Keratinocyte (primary cell): ENCODE measurements at regions not wholly inside any gene's neighbourhood (a gene's known extent, or its start where the extent isn't known, plus 50 kb on each side); places are given as distances from the start of the nearest gene placed in this dataset.

Source experiments
- EZH2 ChIP-seq: IDR thresholded peaks from one replicate; pipeline ENCODE4 v1.6.1; 2012; ENCODE audit warnings: inconsistent platforms, mild to moderate bottlenecking, low read length, moderate library complexity
- TF ChIP-seq, protein P1 (sequence below), 3 experiments: IDR thresholded peaks in 1 of 3; conservative IDR thresholded peaks in 1 of 3; optimal IDR thresholded peaks in 1 of 3; 2 replicates in 2 of 3; 3 replicates in 1 of 3; pipeline versions ENCODE3 to v1.5.1; 2011; ENCODE audit warnings: low read length in 3 of 3, mild to moderate bottlenecking in 3 of 3, moderate library complexity in 2 of 3, control low read depth in 1 of 3, inconsistent platforms in 1 of 3; ENCODE audit not compliant: insufficient read depth in 2 of 3; ENCODE audit errors: extremely low read depth in 1 of 3

DNA sequence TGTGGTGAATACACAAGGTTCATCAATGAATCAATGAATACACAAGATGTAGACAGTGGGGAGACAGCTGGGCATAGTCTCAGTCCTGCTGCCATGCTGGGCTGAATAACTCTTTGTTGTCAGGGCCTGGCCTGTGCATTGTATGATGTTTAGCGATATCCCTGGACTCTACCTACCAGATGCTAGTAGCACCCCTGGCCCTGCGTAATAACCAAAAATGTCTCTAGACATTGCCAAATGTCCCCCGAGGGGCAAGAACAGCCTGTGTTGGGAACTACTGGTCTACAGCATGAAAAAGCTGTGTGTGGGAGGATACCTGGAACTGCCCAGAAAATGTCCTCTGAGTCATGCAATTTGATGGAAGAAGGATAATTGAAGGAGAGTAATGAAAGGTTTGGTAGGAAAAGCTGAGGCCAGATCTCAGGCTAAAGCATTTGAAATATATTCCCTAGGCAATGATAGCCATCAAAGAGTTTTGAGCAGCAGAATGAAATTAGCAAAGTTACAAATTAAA is 128.2 kb downstream of the TMEM30B start:
- TF ChIP-seq, protein P1, sequence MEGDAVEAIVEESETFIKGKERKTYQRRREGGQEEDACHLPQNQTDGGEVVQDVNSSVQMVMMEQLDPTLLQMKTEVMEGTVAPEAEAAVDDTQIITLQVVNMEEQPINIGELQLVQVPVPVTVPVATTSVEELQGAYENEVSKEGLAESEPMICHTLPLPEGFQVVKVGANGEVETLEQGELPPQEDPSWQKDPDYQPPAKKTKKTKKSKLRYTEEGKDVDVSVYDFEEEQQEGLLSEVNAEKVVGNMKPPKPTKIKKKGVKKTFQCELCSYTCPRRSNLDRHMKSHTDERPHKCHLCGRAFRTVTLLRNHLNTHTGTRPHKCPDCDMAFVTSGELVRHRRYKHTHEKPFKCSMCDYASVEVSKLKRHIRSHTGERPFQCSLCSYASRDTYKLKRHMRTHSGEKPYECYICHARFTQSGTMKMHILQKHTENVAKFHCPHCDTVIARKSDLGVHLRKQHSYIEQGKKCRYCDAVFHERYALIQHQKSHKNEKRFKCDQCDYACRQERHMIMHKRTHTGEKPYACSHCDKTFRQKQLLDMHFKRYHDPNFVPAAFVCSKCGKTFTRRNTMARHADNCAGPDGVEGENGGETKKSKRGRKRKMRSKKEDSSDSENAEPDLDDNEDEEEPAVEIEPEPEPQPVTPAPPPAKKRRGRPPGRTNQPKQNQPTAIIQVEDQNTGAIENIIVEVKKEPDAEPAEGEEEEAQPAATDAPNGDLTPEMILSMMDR (optimal IDR thresholded peaks at IDR 0.05 in 1 of 3, IDR thresholded peaks at IDR 0.05 in 1 of 3, conservative IDR thresholded peaks at IDR 0.05 in 1 of 3; ENCODE audit: extremely low read depth in 1 of 3, insufficient read depth in 2 of 3, low read length in 3 of 3): no peak
- no peak for TF ChIP-seq EZH2
